ENCODE measurements at regions not wholly inside any gene's neighbourhood (a gene's known extent, or its start where the extent isn't known, plus 50 kb on each side); places are given as distances from the start of the nearest gene placed in this dataset.

GRCh38 chr1:175865041-175865766 lies 121.8 kb upstream of the TNR start:
- no peak for DNase-seq (ENCODE audit: low spot score)

- DNase-seq (ENCODE audit: low spot score) = no peak
These were observed 121.2 kb upstream of the TNR start for GRCh38 chr1:175864625-175865024.

- no peak for DNase-seq (ENCODE audit: low spot score)
These were observed 120.8 kb upstream of the TNR start for GRCh38 chr1:175864183-175864582.

- DNase-seq (ENCODE audit: low spot score) = no peak
These were observed 120.1 kb upstream of the TNR start for GRCh38 chr1:175863299-175864050.

- DNase-seq (ENCODE audit: low spot score) = no peak
These were observed 119.0 kb upstream of the TNR start for GRCh38 chr1:175862408-175862807.

- no peak for DNase-seq (ENCODE audit: low spot score)
These were observed 118.4 kb upstream of the TNR start for GRCh38 chr1:175861626-175862367.

- DNase-seq (ENCODE audit: low spot score) = no peak
These were observed 114.4 kb upstream of the TNR start for GRCh38 chr1:175857756-175858155.

- DNase-seq (ENCODE audit: low spot score) = no peak
These were observed 110.3 kb upstream of the TNR start for GRCh38 chr1:175853681-175854080.

- DNase-seq (ENCODE audit: low spot score) = no peak
These were observed 108.4 kb upstream of the TNR start for GRCh38 chr1:175851749-175852148.

GRCh38 chr1:175848329-175848728 lies 104.9 kb upstream of the TNR start:
- no peak for DNase-seq (ENCODE audit: low spot score)

GRCh38 chr1:175845985-175846384 lies 102.6 kb upstream of the TNR start:
- DNase-seq (ENCODE audit: low spot score) = no peak

GRCh38 chr1:175845338-175845737 lies 101.9 kb upstream of the TNR start:
- no peak for DNase-seq (ENCODE audit: low spot score)

GRCh38 chr1:175844877-175845276 lies 101.5 kb upstream of the TNR start:
- no peak for DNase-seq (ENCODE audit: low spot score)

- DNase-seq (ENCODE audit: low spot score) = no peak
These were observed 99.2 kb upstream of the TNR start for GRCh38 chr1:175842550-175842949.

- no peak for DNase-seq (ENCODE audit: low spot score)
These were observed 98.4 kb upstream of the TNR start for GRCh38 chr1:175841738-175842187.

GRCh38 chr1:175840787-175841186 lies 97.4 kb upstream of the TNR start:
- no peak for DNase-seq (ENCODE audit: low spot score)

GRCh38 chr1:175839779-175840669 lies 96.6 kb upstream of the TNR start:
- DNase-seq (ENCODE audit: low spot score) = no peak

- no peak for DNase-seq (ENCODE audit: low spot score)
These were observed 91.2 kb upstream of the TNR start for GRCh38 chr1:175834597-175834996.

GRCh38 chr1:175833951-175834350 lies 90.6 kb upstream of the TNR start:
- no peak for DNase-seq (ENCODE audit: low spot score)

GRCh38 chr1:175833502-175833901 lies 90.1 kb upstream of the TNR start:
- no peak for DNase-seq (ENCODE audit: low spot score)

GRCh38 chr1:175830500-175830899 lies 87.1 kb upstream of the TNR start:
- no peak for DNase-seq (ENCODE audit: low spot score)

- DNase-seq (ENCODE audit: low spot score) = no peak
These were observed 86.5 kb upstream of the TNR start for GRCh38 chr1:175829845-175830244.
